H1 (cell line): ENCODE measurements at regions not wholly inside any gene's neighbourhood (a gene's known extent, or its start where the extent isn't known, plus 50 kb on each side); places are given as distances from the start of the nearest gene placed in this dataset.

Experiments
- BRCA1 ChIP-seq: IDR thresholded peaks from 2 replicates; pipeline ENCODE4 v1.6.1; 2012; ENCODE audit warnings: low read depth, low read length, improper control_type of control experiment
- EZH2 ChIP-seq: fragments of 200-600 bp; sonication (generic); IDR thresholded peaks from 2 replicates; pipeline ENCODE4 v1.7.1; 2012; ENCODE audit warnings: low read depth, mild to moderate bottlenecking, moderate library complexity, low read length, inconsistent platforms; ENCODE audit not compliant: severe bottlenecking
- JUND ChIP-seq: IDR thresholded peaks from 2 replicates; pipeline ENCODE4 v1.6.1; 2011; ENCODE audit warnings: mild to moderate bottlenecking, improper control_type of control experiment, low read length
- NANOG ChIP-seq: IDR thresholded peaks from 2 replicates; pipeline ENCODE4 v1.6.1; 2011; ENCODE audit warnings: low read length, low read depth, mild to moderate bottlenecking, inconsistent platforms; ENCODE audit not compliant: insufficient read depth, poor library complexity, severe bottlenecking
- RBBP5 ChIP-seq: IDR thresholded peaks from 2 replicates; pipeline ENCODE4 v1.7.1; 2012; ENCODE audit warnings: low read depth, mild to moderate bottlenecking, inconsistent platforms, low read length, moderate library complexity, borderline replicate concordance
- RNF2 ChIP-seq: fragments of 200-900, 300-1000 bp; sonication (generic); IDR thresholded peaks from 2 replicates; pipeline ENCODE4 v1.7.1; 2016; ENCODE audit warnings: borderline replicate concordance, low read depth, mild to moderate bottlenecking, antibody characterized with exemption, low read length; ENCODE audit not compliant: poor library complexity, severe bottlenecking; ENCODE audit errors: missing control alignments
- SP2 ChIP-seq: IDR thresholded peaks from 2 replicates; pipeline ENCODE4 v1.6.1; 2012; ENCODE audit warnings: mild to moderate bottlenecking, low read length, inconsistent platforms
- SP4 ChIP-seq: IDR thresholded peaks from 2 replicates; pipeline ENCODE4 v1.6.1; 2012; ENCODE audit warnings: low read length, inconsistent platforms
- SUZ12 ChIP-seq: fragments of 200-600 bp; sonication (generic); IDR thresholded peaks from 2 replicates; pipeline ENCODE4 v1.6.1; 2012; ENCODE audit warnings: mild to moderate bottlenecking, inconsistent platforms, low read length, moderate library complexity, mixed read lengths

GRCh38 chr17:62866471-62866870 is 58.4 kb upstream of the MARCHF10 start (continued):
- TF ChIP-seq EZH2, result no peak
- TF ChIP-seq JUND, result no peak
- no peak for TF ChIP-seq RNF2
- TF ChIP-seq BRCA1, result no peak
- TF ChIP-seq SP2, result no peak
- TF ChIP-seq RBBP5, result no peak
- TF ChIP-seq SP4, result no peak
- TF ChIP-seq NANOG, result no peak
- no peak for TF ChIP-seq SUZ12
- TF ChIP-seq, all 59 proteins: peak for 0
